K562 (cell line): ENCODE measurements at regions not wholly inside any gene's neighbourhood (a gene's known extent, or its start where the extent isn't known, plus 50 kb on each side); places are given as distances from the start of the nearest gene placed in this dataset.

Source experiments
- ATAC-seq: fragments of 200-7000 bp; cut with Tn5 transposase; 3 replicates; pipeline ENCODE4 v1.9.1; 2020; ENCODE audit warnings: moderate library complexity
- BruUV-seq: library from RNA; stranded (reverse); fragments of 400-500 nt; replicated peaks from 2 replicates; lab custom pipeline; 2021; lab: Mats Ljungman, UMichigan
- CTCF ChIA-PET: fragments of 300-600 bp; formaldehyde crosslinking; extraction: SDS; loops from one replicate; lab custom pipeline; 2021; ENCODE audit warnings: low intra/inter-chr PET ratio; lab: Yijun Ruan, JAX
- POLR2A ChIA-PET: fragments of 300-600, 350-650 bp; sonication (Branson Sonifier 250); formaldehyde crosslinking; extraction: SDS; loops from one replicate; lab custom pipeline; 2021; ENCODE audit warnings: antibody characterized with exemption, inconsistent platforms; lab: Yijun Ruan, JAX
- DNase-seq, 4 experiments: peaks; one replicate each; pipeline versions ENCODE4 v3.0.0 to v3.0.0-alpha.2; 2011 to 2018; ENCODE audit warnings: low spot score in 3 of 4, mixed read lengths in 3 of 4; ENCODE audit errors: extremely low read depth in 1 of 4
- FAIRE-seq: peaks from 2 replicates; lab custom pipeline; 2011; peaks lifted over from hg19 to GRCh38; lab: Jason Lieb, UNC
- H2AFZ ChIP-seq: 2 replicates; pipeline ENCODE4 v1.6.0; 2011; ENCODE audit warnings: low read depth, low read length, control low read depth, inconsistent platforms
- H3K27ac ChIP-seq: fragments of 200-600 bp; 3 replicates; pipeline ENCODE4 v1.8.0; 2011; ENCODE audit warnings: low read depth, mild to moderate bottlenecking, control low read depth, inconsistent platforms, low read length, moderate library complexity, mixed read lengths; ENCODE audit errors: extremely low read depth
- H3K27me3 ChIP-seq, 2 experiments: fragments of 300-600 bp in 1 of 2; 2 replicates in 1 of 2; 3 replicates in 1 of 2; pipeline versions ENCODE4 v1.6.0 to v1.8.0; 2011; ENCODE audit warnings: inconsistent platforms in 2 of 2, low read length in 2 of 2, mild to moderate bottlenecking in 1 of 2, mixed read lengths in 1 of 2, moderate library complexity in 1 of 2; ENCODE audit not compliant: control insufficient read depth in 2 of 2, insufficient read depth in 2 of 2
- H3K36me3 ChIP-seq: fragments of 300-600 bp; 3 replicates; pipeline ENCODE4 v1.8.0; 2011; ENCODE audit warnings: mild to moderate bottlenecking, low read length, inconsistent platforms; ENCODE audit not compliant: control insufficient read depth, insufficient read depth
- H3K4me1 ChIP-seq, 2 experiments: fragments of 200-600 bp in 1 of 2; replicated peaks in 1 of 2; 2 replicates in 1 of 2; 3 replicates in 1 of 2; pipeline versions ENCODE4 v1.5.1 to v1.8.0; 2011; ENCODE audit warnings: inconsistent platforms in 2 of 2, low read length in 2 of 2, mild to moderate bottlenecking in 1 of 2, mixed read lengths in 1 of 2, moderate library complexity in 1 of 2; ENCODE audit not compliant: control insufficient read depth in 2 of 2, insufficient read depth in 2 of 2
- H3K4me2 ChIP-seq: 2 replicates; pipeline ENCODE4 v1.6.1; 2011; ENCODE audit warnings: low read length, control low read depth, inconsistent platforms, mixed read lengths; ENCODE audit not compliant: insufficient read depth
- H3K4me3 ChIP-seq: fragments of 200-600 bp; sonication (generic), shearing (Covaris generic); 2 replicates; pipeline ENCODE4 v1.5.1; 2016; ENCODE audit warnings: control low read depth, inconsistent platforms
- H3K79me2 ChIP-seq: fragments of 200-600 bp; 3 replicates; pipeline ENCODE4 v1.8.0; 2011; ENCODE audit warnings: low read length, inconsistent platforms; ENCODE audit not compliant: control insufficient read depth, insufficient read depth
- H3K9ac ChIP-seq, 2 experiments: 2 replicates each; pipeline versions ENCODE4 v1.6.0 to v1.6.1; 2011; ENCODE audit warnings: low read depth in 2 of 2, low read length in 2 of 2, control low read depth in 1 of 2, inconsistent platforms in 1 of 2, mild to moderate bottlenecking in 1 of 2, mixed read lengths in 1 of 2; ENCODE audit not compliant: insufficient read depth in 1 of 2
- H3K9me1 ChIP-seq: one replicate; pipeline ENCODE4 v1.6.0; 2011; ENCODE audit warnings: inconsistent platforms, mild to moderate bottlenecking, low read length, moderate library complexity; ENCODE audit not compliant: control insufficient read depth, insufficient read depth
- H3K9me3 ChIP-seq: replicated peaks from 2 replicates; pipeline ENCODE4 v1.5.1; 2011; ENCODE audit warnings: low read depth, low read length, inconsistent platforms; ENCODE audit not compliant: control insufficient read depth, insufficient read depth
- H4K20me1 ChIP-seq: replicated peaks from 2 replicates; pipeline ENCODE4 v1.6.1; 2011; ENCODE audit warnings: low read length, inconsistent platforms, mixed read lengths; ENCODE audit not compliant: control insufficient read depth, insufficient read depth
- DIDO1 ChIP-seq: fragments of 450-650 bp; IDR thresholded peaks from 2 replicates; pipeline ENCODE4 v1.6.1; 2016; ENCODE audit warnings: low read depth, missing biosample characterization, missing genetic modification characterization
- FOXA1 ChIP-seq: fragments of 450-650 bp; IDR thresholded peaks from 2 replicates; pipeline ENCODE4 v1.6.1; 2016; ENCODE audit warnings: mild to moderate bottlenecking, borderline replicate concordance
- GATAD2B ChIP-seq: fragments of 450-650 bp; IDR thresholded peaks from 2 replicates; pipeline ENCODE4 v1.6.1; 2017; ENCODE audit warnings: mild to moderate bottlenecking, borderline replicate concordance
- MCM2 ChIP-seq: fragments of 450-650 bp; IDR thresholded peaks from 2 replicates; pipeline ENCODE4 v1.6.1; 2017; ENCODE audit warnings: low read depth, mild to moderate bottlenecking
- NKRF ChIP-seq: fragments of 450-650 bp; IDR thresholded peaks from 2 replicates; pipeline ENCODE4 v1.6.1; 2016; ENCODE audit warnings: borderline replicate concordance
- SMAD3 ChIP-seq: fragments of 450-650 bp; formaldehyde crosslinking; conservative IDR thresholded peaks from 2 replicates; pipeline ENCODE4 v1.4.0; 2020; ENCODE audit warnings: mild to moderate bottlenecking
- TBP ChIP-seq: optimal IDR thresholded peaks from 2 replicates; pipeline ENCODE3; 2011; ENCODE audit warnings: low read depth, low read length, improper control_type of control experiment
- TSHZ1 ChIP-seq: fragments of 250-450 bp; sonication (Bioruptor Pico); IDR thresholded peaks from 2 replicates; pipeline ENCODE4 v1.4.0; 2020; ENCODE audit warnings: mild to moderate bottlenecking, moderate library complexity
- WGBS: fragments of 100-300 bp; shearing (Covaris generic); methylation state at CpG from one replicate; pipeline ENCODE4 v1.1.6; 2016; ENCODE audit warnings: low coverage, mixed read lengths; ENCODE audit not compliant: insufficient coverage; ENCODE audit errors: missing lambda C conversion rate; 5-methylcytosine and 5-hydroxymethylcytosine counted together
- in situ Hi-C: fragments of 300-500 bp; cut with MboI; formaldehyde crosslinking; loops from 4 replicates; pipeline ENCODE4 v1.15.0; 2018; ENCODE audit warnings: inconsistent platforms, mixed read lengths
- intact Hi-C: fragments of 100-400 bp; cut with micrococcal nuclease; formaldehyde crosslinking; loops from 2 replicates; pipeline ENCODE4 v1.14.2; 2022
- TF ChIP-seq, protein P1 (sequence below): sonication (generic); formaldehyde crosslinking; IDR thresholded peaks from 2 replicates; pipeline ENCODE4 v1.8.1; 2023; ENCODE audit warnings: mild to moderate bottlenecking, missing genetic modification reagents

GRCh38 chr18:38263066-38263465 lies 697.5 kb upstream of the CELF4 start:
- H3K27me3 ChIP-seq: no peaks in the 10 kb centered on the region

More at GRCh38 chr18:38263066-38263465, 697.5 kb upstream of the CELF4 start:
- no peak overlapping the region for H2AFZ ChIP-seq
- no peak overlapping the region for H3K4me3 ChIP-seq
- ATAC-seq (no peak), DNase-seq (no peak), FAIRE-seq (no peak)
- H3K4me2 ChIP-seq: no peak overlapping the region
- no peaks in the 10 kb centered on the region for H3K36me3 ChIP-seq
- no peak overlapping the region for H3K9ac ChIP-seq
- H3K27ac ChIP-seq: no peak overlapping the region
- CTCF ChIA-PET: no interaction called here
- no peaks in the 10 kb centered on the region for H3K9me1 ChIP-seq
- BruUV-seq: no TSS peak
- H3K9me3 ChIP-seq: peaks cover 2% of the 10 kb centered on the region; the same call in 1 of the 2 replicates
- 0% methylated on average over 2 of the region's 2 CpGs for WGBS
- in situ Hi-C loops (no loop called here), intact Hi-C loops (no loop called here)
- H4K20me1 ChIP-seq: no peaks in the 10 kb centered on the region
- H3K4me1 ChIP-seq: no peaks in the 10 kb centered on the region
- TF ChIP-seq FOXA1 (no peak), DIDO1 (no peak), SMAD3 (CRISPR knock-in tag) (no peak), TSHZ1 (CRISPR knock-in tag) (no peak), NKRF (no peak), MCM2 (no peak), GATAD2B (no peak), TBP (no peak)
- TF ChIP-seq, protein P1, sequence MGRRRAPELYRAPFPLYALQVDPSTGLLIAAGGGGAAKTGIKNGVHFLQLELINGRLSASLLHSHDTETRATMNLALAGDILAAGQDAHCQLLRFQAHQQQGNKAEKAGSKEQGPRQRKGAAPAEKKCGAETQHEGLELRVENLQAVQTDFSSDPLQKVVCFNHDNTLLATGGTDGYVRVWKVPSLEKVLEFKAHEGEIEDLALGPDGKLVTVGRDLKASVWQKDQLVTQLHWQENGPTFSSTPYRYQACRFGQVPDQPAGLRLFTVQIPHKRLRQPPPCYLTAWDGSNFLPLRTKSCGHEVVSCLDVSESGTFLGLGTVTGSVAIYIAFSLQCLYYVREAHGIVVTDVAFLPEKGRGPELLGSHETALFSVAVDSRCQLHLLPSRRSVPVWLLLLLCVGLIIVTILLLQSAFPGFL (CRISPR knock-in tag): no peak
- POLR2A ChIA-PET: no interaction called here
- no peaks in the 10 kb centered on the region for H3K79me2 ChIP-seq
